Anterior cingulate cortex (tissue), 58 donors: ENCODE measurements at regions not wholly inside any gene's neighbourhood (a gene's known extent, or its start where the extent isn't known, plus 50 kb on each side); places are given as distances from the start of the nearest gene placed in this dataset.
"Not testable (repeated sequence)": the region's sequence is repeated elsewhere in the genome, so short reads cannot be mapped to it uniquely, and the experiment has no call there.

Source experiments
- DNase-seq, 58 donors: peaks; one replicate each; lab custom pipeline; 2025; lab: John Stamatoyannopoulos, UW

GRCh38 chr11:87494026-87494425 is 456.3 kb downstream of the TMEM135 start:
- not testable (repeated sequence) for DNase-seq

- DNase-seq: no peak
These were observed 455.8 kb downstream of the TMEM135 start for GRCh38 chr11:87493516-87493915.

GRCh38 chr11:87491381-87491780 is 453.6 kb downstream of the TMEM135 start:
- DNase-seq: no peak

- DNase-seq: no peak
These were observed 452.9 kb downstream of the TMEM135 start for GRCh38 chr11:87490671-87491070.

- no peak for DNase-seq
These were observed 446.8 kb downstream of the TMEM135 start for GRCh38 chr11:87484566-87484965.

- no peak for DNase-seq
These were observed 439.6 kb downstream of the TMEM135 start for GRCh38 chr11:87477321-87477720.

GRCh38 chr11:87473174-87473573 is 435.4 kb downstream of the TMEM135 start:
- DNase-seq: peak in 6 of 58 donors; percentile 0 to 58 (median 8)

GRCh38 chr11:87466223-87466622 is 428.5 kb downstream of the TMEM135 start:
- no peak for DNase-seq

GRCh38 chr11:87465716-87466115 is 428.0 kb downstream of the TMEM135 start:
- DNase-seq: no peak

- DNase-seq: no peak
These were observed 425.9 kb downstream of the TMEM135 start for GRCh38 chr11:87463486-87464102.

GRCh38 chr11:87462171-87462570 is 424.4 kb downstream of the TMEM135 start:
- DNase-seq: no peak

GRCh38 chr11:87460842-87461637 is 423.3 kb downstream of the TMEM135 start:
- DNase-seq: no peak

GRCh38 chr11:87460279-87460678 is 422.5 kb downstream of the TMEM135 start:
- DNase-seq: no peak

GRCh38 chr11:87459351-87459750 is 421.6 kb downstream of the TMEM135 start:
- no peak for DNase-seq

GRCh38 chr11:87456499-87456898 is 418.8 kb downstream of the TMEM135 start:
- no peak for DNase-seq

- no peak for DNase-seq
These were observed 417.4 kb downstream of the TMEM135 start for GRCh38 chr11:87455180-87455579.

- peak in 5 of 58 donors; percentile 3 to 28 (median 14) for DNase-seq
These were observed 416.5 kb downstream of the TMEM135 start for GRCh38 chr11:87454241-87454640.

GRCh38 chr11:87453531-87454089 is 415.9 kb downstream of the TMEM135 start:
- DNase-seq: no peak

- DNase-seq: not testable (repeated sequence)
These were observed 414.3 kb downstream of the TMEM135 start for GRCh38 chr11:87452025-87452424.

- no peak for DNase-seq
These were observed 413.7 kb downstream of the TMEM135 start for GRCh38 chr11:87451395-87451794.

GRCh38 chr11:87447606-87448005 is 409.9 kb downstream of the TMEM135 start:
- no peak for DNase-seq

- no peak for DNase-seq
These were observed 407.3 kb downstream of the TMEM135 start for GRCh38 chr11:87444993-87445392.
